Natural killer cell (primary cell): ENCODE measurements at regions not wholly inside any gene's neighbourhood (a gene's known extent, or its start where the extent isn't known, plus 50 kb on each side); places are given as distances from the start of the nearest gene placed in this dataset.

ENCODE experiments used
- ATAC-seq, 3 donors: fragments of 150-1000 bp in 2 of 3; fragments of 200-7000 bp in 1 of 3; cut with Tn5 transposase; 1 replicate in 1 of 3; 2 replicates in 2 of 3; pipeline ENCODE4 v1.10.0; 2021; ENCODE audit warnings: mild to moderate bottlenecking in 2 of 3, moderate library complexity in 2 of 3
- DNase-seq, 2 donors: peaks; one replicate each; pipeline versions ENCODE4 v3.0.0 to v3.0.0-alpha.2; 2013 to 2021; ENCODE audit warnings: mixed read lengths in 1 of 2
- H3K27ac ChIP-seq: one replicate; pipeline ENCODE4 v1.5.1; 2013; ENCODE audit warnings: mild to moderate bottlenecking, low read length
- H3K27me3 ChIP-seq: one replicate; pipeline ENCODE4 v1.6.1; 2013; ENCODE audit warnings: low read length; ENCODE audit not compliant: control insufficient read depth, insufficient read depth
- H3K36me3 ChIP-seq: one replicate; pipeline ENCODE4 v1.6.1; 2013; ENCODE audit warnings: low read length; ENCODE audit not compliant: control insufficient read depth, insufficient read depth
- H3K4me1 ChIP-seq: one replicate; pipeline ENCODE4 v1.6.1; 2013; ENCODE audit warnings: low read length; ENCODE audit not compliant: control insufficient read depth, insufficient read depth
- H3K4me3 ChIP-seq: one replicate; pipeline ENCODE4 v1.5.1; 2013; ENCODE audit warnings: low read length
- H3K9me3 ChIP-seq: one replicate; pipeline ENCODE4 v1.6.1; 2013; ENCODE audit warnings: low read length; ENCODE audit not compliant: control insufficient read depth, insufficient read depth
- H3K27ac Mint-ChIP-seq, 2 donors: one replicate each; pipeline ENCODE4 v1.8.0; 2022; ENCODE audit warnings: mild to moderate bottlenecking in 2 of 2, mixed read lengths in 2 of 2, moderate library complexity in 1 of 2
- H3K27me3 Mint-ChIP-seq, 2 donors: one replicate each; pipeline ENCODE4 v1.8.0; 2022; ENCODE audit warnings: low read depth in 2 of 2, mixed read lengths in 2 of 2
- H3K36me3 Mint-ChIP-seq: one replicate; pipeline ENCODE4 v1.8.0; 2022; ENCODE audit warnings: mixed read lengths
- H3K4me1 Mint-ChIP-seq, 2 donors: one replicate each; pipeline ENCODE4 v1.8.0; 2022; ENCODE audit warnings: mixed read lengths in 2 of 2
- H3K4me3 Mint-ChIP-seq: one replicate; pipeline ENCODE4 v1.8.0; 2022; ENCODE audit warnings: mild to moderate bottlenecking, moderate library complexity, mixed read lengths
- H3K9me3 Mint-ChIP-seq, 2 donors: one replicate each; pipeline ENCODE4 v1.8.0; 2022; ENCODE audit warnings: mixed read lengths in 2 of 2
- WGBS: methylation state at CpG from one replicate; pipeline ENCODE4 v1.1.7; 2013; ENCODE audit warnings: missing lambda C conversion rate; ENCODE audit not compliant: insufficient coverage; 5-methylcytosine and 5-hydroxymethylcytosine counted together
- intact Hi-C: fragments of 100-400 bp; cut with micrococcal nuclease; formaldehyde crosslinking; loops from one replicate; pipeline ENCODE4 v1.14.2; 2022
- TF ChIP-seq, protein P1 (sequence below): fragments of 200-600 bp; IDR thresholded peaks from one replicate; pipeline ENCODE4 v1.8.0; 2022; ENCODE audit warnings: antibody characterized with exemption

DNA sequence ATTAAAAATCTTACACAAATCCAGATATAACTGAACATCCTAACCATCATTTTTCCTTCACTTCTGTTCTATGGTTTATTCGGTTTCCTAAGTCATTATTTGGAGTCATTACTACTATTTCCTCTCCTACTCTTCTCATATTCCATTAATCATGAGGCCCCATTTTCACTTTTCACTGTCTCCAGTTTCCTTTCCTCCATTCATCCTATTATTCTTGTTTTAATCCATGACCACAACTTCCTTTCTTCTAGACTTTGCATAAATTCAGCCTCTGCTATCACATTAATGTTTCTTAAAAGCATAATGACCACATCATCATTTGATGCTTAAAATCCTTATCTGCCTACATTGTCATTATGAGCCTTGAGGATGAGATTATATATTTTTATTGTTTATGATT, 555.0 kb upstream of the NDST4 start:
- no peaks in the 10 kb centered on the region for H3K9me3 ChIP-seq
- Mint-ChIP-seq H3K27me3 (no peaks in the 10 kb centered on the region), H3K36me3 (no peaks in the 10 kb centered on the region), H3K27ac (no peak overlapping the region), H3K4me3 (no peak overlapping the region), H3K9me3 (peaks cover 2 to 5% of the 10 kb centered on the region in 2 donors), H3K4me1 (no peaks in the 10 kb centered on the region)
- no peak overlapping the region for H3K27ac ChIP-seq
- WGBS: 48% methylated on average over 1 of the region's 1 CpG
- DNase-seq: no peak
- H3K4me3 ChIP-seq: no peak overlapping the region
- intact Hi-C loops: no loop called here
- TF ChIP-seq, protein P1, sequence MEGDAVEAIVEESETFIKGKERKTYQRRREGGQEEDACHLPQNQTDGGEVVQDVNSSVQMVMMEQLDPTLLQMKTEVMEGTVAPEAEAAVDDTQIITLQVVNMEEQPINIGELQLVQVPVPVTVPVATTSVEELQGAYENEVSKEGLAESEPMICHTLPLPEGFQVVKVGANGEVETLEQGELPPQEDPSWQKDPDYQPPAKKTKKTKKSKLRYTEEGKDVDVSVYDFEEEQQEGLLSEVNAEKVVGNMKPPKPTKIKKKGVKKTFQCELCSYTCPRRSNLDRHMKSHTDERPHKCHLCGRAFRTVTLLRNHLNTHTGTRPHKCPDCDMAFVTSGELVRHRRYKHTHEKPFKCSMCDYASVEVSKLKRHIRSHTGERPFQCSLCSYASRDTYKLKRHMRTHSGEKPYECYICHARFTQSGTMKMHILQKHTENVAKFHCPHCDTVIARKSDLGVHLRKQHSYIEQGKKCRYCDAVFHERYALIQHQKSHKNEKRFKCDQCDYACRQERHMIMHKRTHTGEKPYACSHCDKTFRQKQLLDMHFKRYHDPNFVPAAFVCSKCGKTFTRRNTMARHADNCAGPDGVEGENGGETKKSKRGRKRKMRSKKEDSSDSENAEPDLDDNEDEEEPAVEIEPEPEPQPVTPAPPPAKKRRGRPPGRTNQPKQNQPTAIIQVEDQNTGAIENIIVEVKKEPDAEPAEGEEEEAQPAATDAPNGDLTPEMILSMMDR: no peak
- H3K36me3 ChIP-seq: no peaks in the 10 kb centered on the region
- no peak for ATAC-seq
- H3K4me1 ChIP-seq: no peaks in the 10 kb centered on the region
- H3K27me3 ChIP-seq: no peaks in the 10 kb centered on the region

DNA sequence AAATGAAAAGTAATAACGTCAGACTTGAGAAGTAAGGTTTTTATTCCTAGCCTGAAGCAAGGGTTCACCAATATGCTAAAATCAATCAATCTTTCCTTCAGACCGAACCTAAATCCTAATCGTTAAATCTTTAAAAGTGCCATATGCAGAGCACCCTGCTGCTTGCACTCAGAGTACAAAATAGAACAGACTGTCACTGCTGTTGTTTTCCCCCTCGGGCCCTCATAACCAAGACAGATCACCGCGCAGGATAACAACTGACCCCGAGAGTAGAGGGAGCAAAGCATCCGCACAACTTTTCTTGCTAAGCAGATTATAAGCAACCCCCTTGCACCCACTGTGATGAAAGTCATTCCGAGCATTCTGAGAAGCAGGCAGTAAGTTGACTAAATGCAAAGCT, 550.9 kb upstream of the NDST4 start:
- no peaks in the 10 kb centered on the region for H3K27me3 Mint-ChIP-seq
- no peaks in the 10 kb centered on the region for H3K36me3 ChIP-seq
- no peak overlapping the region for H3K4me3 ChIP-seq
- DNase-seq (no peak), ATAC-seq (no peak)
- H3K4me1 ChIP-seq: no peaks in the 10 kb centered on the region
- H3K36me3 Mint-ChIP-seq: no peaks in the 10 kb centered on the region
- H3K9me3 Mint-ChIP-seq: peaks cover 2 to 5% of the 10 kb centered on the region in 2 donors
- no peaks in the 10 kb centered on the region for H3K4me1 Mint-ChIP-seq
- no peak overlapping the region for H3K27ac ChIP-seq
- no peak overlapping the region for H3K27ac Mint-ChIP-seq
- TF ChIP-seq, protein P1: no peak
- H3K9me3 ChIP-seq: no peaks in the 10 kb centered on the region
- H3K4me3 Mint-ChIP-seq: no peak overlapping the region
- 75% methylated on average over 9 of the region's 9 CpGs for WGBS
- intact Hi-C loops: no loop called here
- no peaks in the 10 kb centered on the region for H3K27me3 ChIP-seq

DNA sequence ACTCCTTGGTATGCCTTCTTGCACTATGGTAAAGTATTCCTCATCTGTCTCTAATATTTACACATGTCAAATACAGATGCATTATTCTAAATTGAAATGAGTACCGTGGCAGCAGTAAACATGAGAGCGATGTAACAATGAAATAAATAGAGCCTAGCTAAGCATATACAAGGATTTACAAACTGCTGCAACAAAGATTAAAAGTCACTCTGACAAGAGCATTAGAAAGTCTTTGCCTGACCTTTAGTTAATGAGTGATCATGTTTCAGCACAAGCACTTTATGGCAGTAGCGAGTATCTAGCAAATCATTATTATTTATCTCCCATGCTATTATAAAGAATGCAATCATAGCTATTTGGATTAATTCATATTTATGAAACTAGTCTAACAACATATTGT, 547.0 kb upstream of the NDST4 start:
- 93% methylated on average over 2 of the region's 3 CpGs for WGBS
- Histone ChIP-seq H3K9me3 (no peaks in the 10 kb centered on the region), H3K4me1 (no peaks in the 10 kb centered on the region), H3K27ac (no peak overlapping the region), H3K27me3 (no peaks in the 10 kb centered on the region), H3K36me3 (no peaks in the 10 kb centered on the region), H3K4me3 (no peak overlapping the region)
- H3K9me3 Mint-ChIP-seq: peaks cover 6 to 7% of the 10 kb centered on the region in 2 donors
- H3K36me3 Mint-ChIP-seq: no peaks in the 10 kb centered on the region
- DNase-seq (no peak), ATAC-seq (no peak)
- H3K4me1 Mint-ChIP-seq: no peaks in the 10 kb centered on the region
- TF ChIP-seq, protein P1: no peak
- intact Hi-C loops: no loop called here
- H3K27me3 Mint-ChIP-seq: no peaks in the 10 kb centered on the region
- H3K4me3 Mint-ChIP-seq: no peak overlapping the region
- H3K27ac Mint-ChIP-seq: no peak overlapping the region

DNA sequence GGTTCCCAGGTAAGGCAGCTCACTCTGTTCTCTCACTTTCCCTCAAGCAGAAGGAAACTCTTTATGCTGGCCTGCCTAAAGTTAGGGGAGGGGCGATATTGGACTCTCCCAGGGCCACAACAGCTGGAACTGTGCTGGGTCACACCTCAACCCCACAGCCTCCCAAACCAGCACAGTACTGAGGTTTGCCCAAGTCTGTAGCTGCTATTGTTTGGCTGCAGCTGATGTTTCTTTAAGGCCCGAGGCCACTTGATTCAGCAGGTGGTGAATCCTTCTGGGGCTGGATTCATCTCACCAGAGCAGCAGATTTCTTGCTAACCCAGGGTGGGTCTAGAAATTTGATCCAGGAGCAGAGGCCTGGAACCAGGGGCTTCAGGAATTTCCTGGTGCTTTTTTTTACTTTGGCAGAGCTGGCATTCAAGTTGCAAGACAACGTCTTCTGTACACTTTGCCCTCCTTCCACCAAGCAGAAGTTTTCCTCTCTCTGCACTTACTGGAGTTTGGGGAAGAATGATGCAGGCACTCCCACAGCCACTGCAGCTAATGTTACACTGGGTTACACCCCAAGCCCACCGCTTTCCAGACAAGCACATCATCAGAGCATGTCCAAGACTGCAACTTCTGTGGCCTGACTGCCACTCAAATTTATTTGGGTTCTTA, 544.7 kb upstream of the NDST4 start:
- TF ChIP-seq, protein P1: no peak
- intact Hi-C loops: no loop called here
- Mint-ChIP-seq H3K4me1 (no peaks in the 10 kb centered on the region), H3K27ac (no peak overlapping the region), H3K27me3 (no peaks in the 10 kb centered on the region), H3K9me3 (peaks cover 9 to 14% of the 10 kb centered on the region in 2 donors), H3K36me3 (no peaks in the 10 kb centered on the region), H3K4me3 (no peak overlapping the region)
- Histone ChIP-seq H3K36me3 (no peaks in the 10 kb centered on the region), H3K4me3 (no peak overlapping the region), H3K27me3 (no peaks in the 10 kb centered on the region), H3K9me3 (no peaks in the 10 kb centered on the region), H3K4me1 (no peaks in the 10 kb centered on the region), H3K27ac (no peak overlapping the region)
- ATAC-seq (no peak), DNase-seq (no peak)
- 90% methylated on average over 4 of the region's 4 CpGs for whole genome bisulfite sequencing
